ENCODE measurements at regions not wholly inside any gene's neighbourhood (a gene's known extent, or its start where the extent isn't known, plus 50 kb on each side); places are given as distances from the start of the nearest gene placed in this dataset.
"Not testable (repeated sequence)": the region's sequence is repeated elsewhere in the genome, so short reads cannot be mapped to it uniquely, and the experiment has no call there.

DNA sequence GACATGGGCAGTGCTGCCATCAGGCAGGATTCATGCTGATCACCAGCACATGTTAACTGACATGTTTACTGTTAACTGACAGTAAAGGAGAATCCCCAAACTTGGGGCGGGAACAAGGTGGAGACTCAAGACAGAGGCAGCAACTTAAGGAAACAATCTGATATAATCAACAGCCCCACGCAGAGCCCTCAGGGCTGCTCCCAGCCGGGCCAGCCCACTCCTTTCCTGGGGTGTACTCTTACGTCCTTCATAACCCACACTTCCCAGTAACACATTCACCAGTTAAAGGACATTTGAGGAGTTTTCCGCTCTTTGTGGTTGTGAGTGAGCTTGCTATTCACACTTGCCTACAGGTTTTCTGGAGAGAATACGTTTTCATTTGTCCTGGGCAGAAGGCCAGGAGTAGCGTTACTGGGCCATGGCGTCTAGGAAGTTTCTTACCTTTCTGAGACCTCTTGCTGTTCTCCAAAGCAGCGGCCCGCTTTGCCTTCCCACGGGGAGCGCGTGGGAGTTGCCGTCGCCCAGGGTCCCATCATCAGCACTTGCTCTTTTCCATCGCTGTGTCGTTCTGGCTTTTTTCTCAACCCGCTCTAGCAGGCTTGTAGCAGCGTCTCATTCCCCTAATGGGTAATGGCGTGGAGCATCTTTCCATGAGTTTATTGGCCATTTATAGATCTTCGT, 56.4 kb downstream of the FOXF2 start:
- no peak for DNase-seq

DNA sequence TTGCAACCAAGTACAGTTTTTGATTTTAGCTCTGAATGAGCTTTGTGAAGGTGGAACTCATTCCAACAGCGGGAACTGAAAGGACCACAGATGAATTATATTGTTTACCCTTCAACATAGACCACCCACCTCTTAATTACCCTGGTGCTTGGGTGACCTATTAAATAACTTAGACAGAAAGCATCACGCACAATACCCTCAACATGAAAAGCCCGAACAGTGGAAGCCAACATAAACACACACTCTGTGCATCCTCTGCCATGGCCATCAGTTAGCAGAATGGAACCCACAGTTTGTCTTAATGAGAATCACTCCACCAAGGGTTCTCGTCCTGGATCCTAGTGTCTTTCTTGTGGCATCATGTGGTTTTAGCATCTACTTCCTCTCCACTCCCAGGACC, 60.5 kb downstream of the FOXF2 start:
- DNase-seq, result no peak

- no peak for DNase-seq
Observed at GRCh38 chr6:1453024-1453423, 63.6 kb downstream of the FOXF2 start.

- not testable (repeated sequence) for DNase-seq
Observed at GRCh38 chr6:1456816-1457215, 67.4 kb downstream of the FOXF2 start.

- DNase-seq, result no peak
Observed at GRCh38 chr6:1461207-1461606, 71.8 kb downstream of the FOXF2 start.

DNA sequence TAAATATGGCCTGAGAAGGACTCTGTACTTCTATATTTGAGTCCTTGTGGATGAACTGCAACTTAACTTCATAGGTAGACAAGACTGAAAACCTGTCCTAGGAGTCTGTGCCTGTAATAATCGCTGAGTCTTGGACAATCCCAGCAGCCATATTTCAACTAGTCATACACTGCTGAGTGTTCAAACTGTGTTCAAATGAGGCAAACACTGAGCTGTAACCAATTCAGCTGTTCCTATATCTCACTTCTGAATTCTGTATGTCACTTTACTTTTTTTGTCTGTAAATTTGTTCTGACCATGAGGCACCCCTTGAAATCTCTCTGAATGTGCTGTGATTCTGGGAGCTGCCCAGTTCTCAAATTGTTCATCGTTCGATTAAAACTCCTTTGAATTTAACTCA, 72.4 kb downstream of the FOXF2 start:
- no peak for DNase-seq

DNA sequence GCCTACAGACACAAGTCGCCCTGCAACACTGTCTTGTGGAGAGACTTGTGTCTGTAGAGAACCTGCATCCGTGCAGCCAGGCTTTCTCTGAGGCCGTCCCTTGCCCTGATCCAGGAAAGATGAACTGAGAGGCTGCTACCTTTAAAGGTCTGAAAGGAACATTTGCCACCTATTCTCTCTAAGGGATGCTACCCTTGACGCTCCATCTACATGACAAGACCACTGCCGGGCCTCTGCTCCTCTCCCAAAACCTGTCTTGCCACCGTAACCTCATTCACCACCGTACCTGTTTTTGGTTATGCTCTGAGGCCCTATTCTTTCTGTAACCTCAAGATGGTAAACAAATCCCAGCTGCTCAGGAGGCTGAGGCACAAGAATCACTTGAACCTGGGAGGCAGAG, 73.9 kb downstream of the FOXF2 start:
- no peak for DNase-seq

GRCh38 chr6:1463751-1464426, 74.5 kb downstream of the FOXF2 start:
- no peak for DNase-seq

DNA sequence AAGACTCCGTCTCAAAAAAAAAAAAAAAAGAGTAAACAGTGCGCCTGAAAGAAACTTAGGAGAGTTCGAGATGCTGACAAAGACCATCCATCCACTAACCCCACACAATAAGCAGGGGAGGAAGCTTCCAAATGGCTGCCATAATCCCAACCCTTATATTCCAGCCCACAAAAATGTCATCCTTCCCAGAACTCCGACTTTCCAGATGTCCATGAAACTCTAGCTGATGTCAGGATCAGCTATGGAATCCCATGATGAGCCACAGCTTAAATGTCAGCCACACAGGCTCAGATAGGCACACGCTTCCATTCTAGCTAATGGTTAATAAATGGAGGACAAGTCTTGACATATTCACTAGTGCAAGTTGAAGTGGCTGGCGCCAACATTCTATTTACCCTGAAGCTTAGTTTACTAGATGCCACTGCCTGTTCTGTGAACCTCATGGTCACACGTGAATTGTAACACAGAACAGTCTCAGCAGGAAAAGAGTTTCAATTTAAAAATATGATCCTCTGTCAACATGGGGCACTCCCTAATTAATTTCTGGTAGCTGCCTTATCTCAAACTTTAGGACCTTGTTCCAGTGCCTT, 75.5 kb downstream of the FOXF2 start:
- no peak for DNase-seq

GRCh38 chr6:1468126-1468525, 78.8 kb downstream of the FOXF2 start:
- no peak for DNase-seq

- DNase-seq, result no peak
Observed at GRCh38 chr6:1470040-1470439, 80.7 kb downstream of the FOXF2 start.

DNA sequence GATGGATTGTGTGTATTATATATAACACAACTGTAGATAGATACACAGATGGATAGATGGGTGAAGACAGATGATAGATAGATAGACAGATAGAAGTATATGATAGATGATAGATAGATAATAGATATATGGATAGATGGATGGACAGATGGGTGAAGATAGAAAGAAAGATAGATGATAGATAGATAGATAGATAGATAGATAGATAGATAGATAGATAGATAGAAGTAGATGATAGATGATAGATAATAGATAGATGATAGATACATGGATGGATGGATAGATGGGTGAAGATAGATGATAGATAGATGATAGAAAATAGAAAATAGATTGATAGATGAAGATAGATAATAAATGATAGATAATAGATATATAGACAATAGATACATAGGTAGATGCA, 83.3 kb downstream of the FOXF2 start:
- DNase-seq, result no peak

GRCh38 chr6:1473166-1473565, 83.8 kb downstream of the FOXF2 start:
- DNase-seq, result no peak

DNA sequence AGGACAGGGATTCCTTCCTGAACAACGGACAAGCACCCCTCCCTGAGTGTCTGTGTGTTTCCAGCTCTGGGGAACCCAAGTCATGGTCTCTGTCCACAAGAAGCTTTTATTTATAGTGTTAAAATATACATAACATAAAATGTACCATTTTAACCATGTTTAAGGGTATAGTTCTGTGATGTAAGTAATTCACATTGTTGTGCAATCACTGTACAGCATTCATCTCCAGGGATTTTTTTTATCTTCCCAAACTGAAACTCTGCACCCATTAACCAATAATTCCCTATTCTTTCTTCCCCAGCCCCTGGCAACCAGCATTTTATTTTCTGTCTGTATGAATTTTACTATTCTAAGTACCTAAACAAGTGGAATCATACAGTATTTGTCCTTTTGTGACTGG, 84.2 kb downstream of the FOXF2 start:
- no peak for DNase-seq

DNA sequence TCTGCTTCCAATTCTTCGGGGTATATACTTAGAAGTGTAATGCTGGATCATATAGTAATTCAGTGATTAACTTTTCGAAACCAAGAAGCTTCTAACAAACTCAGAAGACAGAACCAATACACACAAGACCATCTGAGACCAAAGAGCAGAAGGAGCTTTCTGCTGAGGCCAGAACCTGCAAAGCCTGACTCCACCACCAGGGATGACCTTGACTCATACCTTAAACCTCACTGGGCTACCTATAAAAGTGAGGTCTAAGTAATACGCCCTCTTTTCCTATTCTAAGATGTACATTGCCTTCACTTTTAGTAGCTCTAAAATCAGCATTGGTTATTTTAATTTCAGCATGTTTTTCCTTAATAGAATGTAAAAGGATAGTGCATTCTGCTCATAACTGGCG, 84.8 kb downstream of the FOXF2 start:
- DNase-seq, result no peak

DNA sequence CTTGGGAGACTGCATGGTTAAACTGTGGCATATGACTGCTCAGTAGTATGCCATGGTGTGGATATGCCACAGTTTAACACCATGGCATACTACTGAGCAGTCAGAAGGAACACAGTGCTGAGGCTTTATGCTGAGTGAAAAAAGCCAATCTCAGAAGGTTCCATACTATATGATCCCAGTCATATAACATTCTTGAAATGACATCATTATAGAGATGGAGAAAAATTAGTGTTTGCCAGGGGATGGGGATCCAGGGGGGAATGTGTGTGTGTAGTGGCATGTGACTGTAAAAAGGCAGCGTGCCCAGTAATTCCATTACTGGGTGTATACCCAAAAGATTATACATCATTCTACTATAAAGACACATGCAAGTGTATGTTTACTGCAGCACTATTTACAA, 85.8 kb downstream of the FOXF2 start:
- DNase-seq, result no peak

- no peak for DNase-seq
Observed at GRCh38 chr6:1477432-1478090, 88.2 kb downstream of the FOXF2 start.

DNA sequence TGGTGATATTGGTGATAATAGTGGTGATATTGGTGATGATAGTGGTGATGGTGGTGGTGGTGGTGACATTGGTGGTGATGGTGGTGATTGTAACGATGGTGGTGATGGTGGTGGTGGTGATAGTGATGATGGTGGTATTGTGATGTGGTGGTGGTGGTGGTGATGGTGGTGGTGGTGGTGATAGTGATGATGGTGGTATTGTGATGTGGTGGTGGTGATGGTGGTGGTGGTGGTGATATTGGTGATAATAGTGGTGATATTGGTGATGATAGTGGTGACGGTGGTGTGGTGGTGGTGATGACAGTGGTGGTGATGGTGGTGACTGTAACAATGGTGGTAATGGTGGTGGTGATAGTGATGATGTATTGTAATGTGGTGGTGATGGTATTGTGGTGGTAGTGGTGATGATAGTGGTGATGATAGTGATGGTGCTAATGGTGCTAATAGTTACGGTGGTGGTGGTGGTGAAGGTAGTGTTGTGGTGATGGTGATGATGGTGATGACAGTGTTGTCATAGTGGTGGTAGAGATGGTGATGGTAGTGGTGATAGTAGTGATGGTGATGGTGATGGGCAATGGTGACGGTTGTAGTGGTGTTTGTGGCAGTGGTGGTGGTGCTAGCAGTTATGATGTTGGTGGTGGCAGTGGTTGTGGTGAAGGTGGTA, 88.9 kb downstream of the FOXF2 start:
- DNase-seq, result not testable (repeated sequence)

DNA sequence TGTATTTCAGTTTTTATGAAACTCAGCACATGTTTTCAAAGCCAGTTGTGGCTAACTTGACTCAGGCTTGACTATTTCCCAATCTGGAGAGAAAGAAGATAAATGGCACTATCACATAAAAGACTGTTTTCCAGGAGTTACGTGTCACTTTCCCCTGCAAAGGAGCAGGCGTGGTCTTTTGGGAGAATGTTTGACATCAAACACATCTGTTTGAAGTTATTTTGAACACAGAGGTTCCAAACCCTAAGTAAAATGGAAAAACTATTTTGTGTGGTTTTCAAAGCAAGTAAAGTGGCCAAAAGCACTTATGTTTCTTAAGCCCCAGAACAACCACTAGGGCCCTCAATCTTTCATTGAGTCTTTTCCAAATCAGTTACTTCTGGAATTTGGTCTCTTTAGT, 89.7 kb downstream of the FOXF2 start:
- no peak for DNase-seq

DNA sequence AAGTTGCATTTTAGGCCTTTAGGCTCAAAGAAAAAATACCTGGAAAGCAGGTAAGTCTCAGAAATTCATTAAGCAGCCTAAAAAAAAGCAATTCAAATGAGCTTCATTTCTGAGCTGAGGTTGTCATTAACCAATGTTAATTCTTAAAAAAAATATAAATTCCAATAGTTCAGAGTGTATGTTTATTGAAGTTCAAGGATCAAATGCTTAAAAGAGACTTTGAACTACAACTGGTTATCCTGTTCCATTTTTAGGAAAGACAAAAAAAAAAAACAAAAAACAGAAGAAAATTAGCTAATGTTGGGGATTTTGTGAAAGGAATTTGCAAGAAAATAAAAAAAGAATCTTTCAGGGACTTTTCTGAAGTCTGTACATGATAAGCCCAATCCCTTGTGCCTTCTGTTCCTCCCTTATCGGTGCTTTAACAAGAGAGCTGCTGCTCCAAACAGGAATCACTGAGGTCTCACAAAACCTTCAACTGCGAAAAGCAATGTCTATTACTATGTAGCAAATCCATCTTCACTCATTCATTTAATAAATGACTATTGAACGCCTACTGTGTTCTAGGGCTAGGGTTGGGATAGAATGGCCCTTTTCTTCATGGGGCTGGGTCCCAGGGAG, 90.3 kb downstream of the FOXF2 start:
- no peak for DNase-seq

DNA sequence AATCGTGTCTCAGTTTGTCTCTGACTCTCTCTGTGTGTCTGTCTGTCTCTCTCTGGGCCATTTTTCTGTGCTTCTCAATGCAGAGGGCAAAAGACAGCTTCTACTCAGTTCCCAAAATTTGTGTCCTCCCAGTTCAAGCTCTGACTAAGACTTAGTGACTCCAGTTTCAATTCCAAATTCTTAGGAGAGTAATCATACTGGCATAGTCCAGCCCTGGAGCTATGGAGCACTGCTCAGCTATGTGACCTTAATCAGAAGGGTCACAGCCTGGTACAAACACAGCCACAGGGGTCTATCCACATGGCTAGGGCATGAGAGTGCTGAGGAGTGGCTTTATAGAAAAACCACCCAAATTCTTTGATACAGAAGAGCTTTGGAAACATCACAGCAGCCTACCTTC, 91.9 kb downstream of the FOXF2 start:
- DNase-seq, result no peak

GRCh38 chr6:1482381-1483166, 93.2 kb downstream of the FOXF2 start:
- no peak for DNase-seq
